HEK293 (cell line): ENCODE measurements at regions not wholly inside any gene's neighbourhood (a gene's known extent, or its start where the extent isn't known, plus 50 kb on each side); places are given as distances from the start of the nearest gene placed in this dataset.

Experiments
- CTCF ChIA-PET: fragments of 350-600 bp; formaldehyde crosslinking; extraction: SDS; loops from one replicate; lab custom pipeline; 2021; ENCODE audit warnings: antibody characterized with exemption; lab: Yijun Ruan, JAX
- POLR2A ChIA-PET: fragments of 300-600 bp; formaldehyde crosslinking; extraction: SDS; loops from one replicate; lab custom pipeline; 2020; ENCODE audit warnings: antibody characterized with exemption, inconsistent platforms; lab: Yijun Ruan, JAX
- H3K27ac ChIP-seq: fragments of 200-500 bp; sonication (Bioruptor generic); 2 replicates; pipeline ENCODE4 v1.5.1; 2014; ENCODE audit warnings: low read depth, low read length, control low read depth, inconsistent platforms; ENCODE audit errors: extremely low read depth
- H3K36me3 ChIP-seq, 2 experiments: fragments of 200-500 bp in 1 of 2; sonication (Bioruptor generic) in 1 of 2; 1 replicate in 1 of 2; 2 replicates in 1 of 2; pipeline ENCODE4 v1.5.1; 2014 to 2017; ENCODE audit warnings: inconsistent platforms in 2 of 2, low read length in 2 of 2; ENCODE audit not compliant: control insufficient read depth in 2 of 2, insufficient read depth in 1 of 2
- H3K4me1 ChIP-seq: fragments of 200-500 bp; sonication (Bioruptor generic); 2 replicates; pipeline ENCODE4 v1.5.1; 2014; ENCODE audit warnings: mild to moderate bottlenecking, low read length, inconsistent platforms; ENCODE audit not compliant: control insufficient read depth, insufficient read depth
- H3K4me3 ChIP-seq: 2 replicates; pipeline ENCODE4 v1.5.1; 2011; ENCODE audit warnings: low read depth, mild to moderate bottlenecking, control low read depth, low read length, moderate library complexity
- H3K9me3 ChIP-seq: fragments of 200-500 bp; sonication (Bioruptor generic); 2 replicates; pipeline ENCODE4 v1.5.1; 2014; ENCODE audit warnings: low read depth, low read length, inconsistent platforms; ENCODE audit not compliant: control insufficient read depth, insufficient read depth
- BCL11B ChIP-seq: fragments of 450-650 bp; formaldehyde crosslinking; IDR thresholded peaks from 2 replicates; pipeline ENCODE4 v1.5.1; 2016; ENCODE audit warnings: low read depth, missing biosample characterization, missing genetic modification characterization
- HOXD13 ChIP-seq: sonication (generic); formaldehyde crosslinking; IDR thresholded peaks from 2 replicates; pipeline ENCODE4 v1.8.0; 2022; ENCODE audit warnings: missing genetic modification reagents, borderline replicate concordance
- KLF17 ChIP-seq: fragments of 450-650 bp; formaldehyde crosslinking; IDR thresholded peaks from 2 replicates; pipeline ENCODE4 v1.5.1; 2016; ENCODE audit warnings: missing biosample characterization, missing genetic modification characterization
- SCRT2 ChIP-seq: fragments of 450-650 bp; formaldehyde crosslinking; IDR thresholded peaks from 2 replicates; pipeline ENCODE4 v1.5.1; 2016; ENCODE audit warnings: missing biosample characterization, missing genetic modification characterization
- TCF7L2 ChIP-seq: IDR thresholded peaks from 2 replicates; pipeline ENCODE4 v1.6.1; 2011; ENCODE audit warnings: low read depth, mild to moderate bottlenecking, inconsistent platforms, low read length, moderate library complexity, borderline replicate concordance
- ZFP37 ChIP-seq: fragments of 450-650 bp; formaldehyde crosslinking; IDR thresholded peaks from 2 replicates; pipeline ENCODE4 v1.5.1; 2016; ENCODE audit warnings: missing biosample characterization, missing genetic modification characterization
- ZNF155 ChIP-seq: fragments of 450-650 bp; formaldehyde crosslinking; IDR thresholded peaks from 2 replicates; pipeline ENCODE4 v1.5.1; 2016; ENCODE audit warnings: missing biosample characterization, missing genetic modification characterization
- ZNF169 ChIP-seq: fragments of 450-650 bp; formaldehyde crosslinking; IDR thresholded peaks from 2 replicates; pipeline ENCODE4 v1.5.1; 2016; ENCODE audit warnings: missing biosample characterization, missing genetic modification characterization
- ZNF184 ChIP-seq: fragments of 450-650 bp; IDR thresholded peaks from 2 replicates; pipeline ENCODE4 v1.5.1; 2018; ENCODE audit warnings: missing biosample characterization, mild to moderate bottlenecking, missing genetic modification characterization
- ZNF239 ChIP-seq: fragments of 450-650 bp; formaldehyde crosslinking; IDR thresholded peaks from 2 replicates; pipeline ENCODE4 v1.5.1; 2016; ENCODE audit warnings: missing biosample characterization, missing genetic modification characterization
- ZNF324 ChIP-seq: fragments of 450-650 bp; formaldehyde crosslinking; IDR thresholded peaks from 2 replicates; pipeline ENCODE4 v1.5.1; 2016; ENCODE audit warnings: missing biosample characterization, missing genetic modification characterization
- ZNF530 ChIP-seq: fragments of 450-650 bp; formaldehyde crosslinking; IDR thresholded peaks from 2 replicates; pipeline ENCODE4 v1.5.1; 2016; ENCODE audit warnings: low read depth, missing biosample characterization, missing genetic modification characterization
- ZNF548 ChIP-seq: fragments of 450-650 bp; formaldehyde crosslinking; IDR thresholded peaks from 2 replicates; pipeline ENCODE4 v1.5.1; 2016; ENCODE audit warnings: missing biosample characterization, missing genetic modification characterization
- ZNF600 ChIP-seq: fragments of 450-650 bp; formaldehyde crosslinking; IDR thresholded peaks from 2 replicates; pipeline ENCODE4 v1.5.1; 2016; ENCODE audit warnings: missing biosample characterization, missing genetic modification characterization
- ZNF610 ChIP-seq: fragments of 450-650 bp; formaldehyde crosslinking; IDR thresholded peaks from 2 replicates; pipeline ENCODE4 v1.5.1; 2016; ENCODE audit warnings: missing biosample characterization, missing genetic modification characterization, borderline replicate concordance
- ZNF660 ChIP-seq: fragments of 450-650 bp; IDR thresholded peaks from 2 replicates; pipeline ENCODE4 v1.5.1; 2018; ENCODE audit warnings: missing biosample characterization, mild to moderate bottlenecking, missing genetic modification characterization
- ZNF768 ChIP-seq: fragments of 450-650 bp; formaldehyde crosslinking; IDR thresholded peaks from 2 replicates; pipeline ENCODE4 v1.5.1; 2018; ENCODE audit warnings: missing biosample characterization, mild to moderate bottlenecking, missing genetic modification characterization
- ZNF776 ChIP-seq: fragments of 450-650 bp; formaldehyde crosslinking; IDR thresholded peaks from 2 replicates; pipeline ENCODE4 v1.5.0; 2017; ENCODE audit warnings: missing biosample characterization, missing genetic modification characterization, borderline replicate concordance
- TF ChIP-seq, protein P1 (sequence below): fragments of 450-650 bp; formaldehyde crosslinking; IDR thresholded peaks from 2 replicates; pipeline ENCODE4 v1.5.1; 2016; ENCODE audit warnings: missing biosample characterization, missing genetic modification characterization, low read depth
- TF ChIP-seq, protein P2 (sequence below): fragments of 450-650 bp; formaldehyde crosslinking; IDR thresholded peaks from 2 replicates; pipeline ENCODE4 v1.5.0; 2017; ENCODE audit warnings: missing biosample characterization, missing genetic modification characterization, borderline replicate concordance
- TF ChIP-seq, protein P3 (sequence below): fragments of 450-650 bp; formaldehyde crosslinking; IDR thresholded peaks from 2 replicates; pipeline ENCODE4 v1.5.1; 2017; ENCODE audit warnings: missing biosample characterization, mild to moderate bottlenecking, missing genetic modification characterization, moderate library complexity
- TF ChIP-seq, protein P4 (sequence below): fragments of 450-650 bp; formaldehyde crosslinking; conservative IDR thresholded peaks from 2 replicates; pipeline ENCODE4 v1.5.1; 2016; ENCODE audit warnings: low read depth, missing biosample characterization, missing genetic modification characterization

GRCh38 chr3:67093305-67093704 is 95.2 kb downstream of the KBTBD8 start:
- ChIA-PET CTCF (no interaction called here), POLR2A (no interaction called here)
- no peaks in the 10 kb centered on the region for H3K9me3 ChIP-seq
- H3K4me3 ChIP-seq: no peak overlapping the region
- H3K27ac ChIP-seq: no peak overlapping the region
- H3K36me3 ChIP-seq: no peaks in the 10 kb centered on the region
- TF ChIP-seq HOXD13 (no peak), ZNF530 (no peak), ZNF184 (tag by site-specific recombination) (no peak), ZNF768 (tag by site-specific recombination) (no peak), KLF17 (tag by site-specific recombination) (no peak), SCRT2 (tag by site-specific recombination) (no peak), BCL11B (no peak), ZNF610 (tag by site-specific recombination) (no peak), TCF7L2 (no peak), ZNF660 (tag by site-specific recombination) (no peak), ZNF324 (tag by site-specific recombination) (no peak), ZNF155 (no peak)
- TF ChIP-seq, protein P1, sequence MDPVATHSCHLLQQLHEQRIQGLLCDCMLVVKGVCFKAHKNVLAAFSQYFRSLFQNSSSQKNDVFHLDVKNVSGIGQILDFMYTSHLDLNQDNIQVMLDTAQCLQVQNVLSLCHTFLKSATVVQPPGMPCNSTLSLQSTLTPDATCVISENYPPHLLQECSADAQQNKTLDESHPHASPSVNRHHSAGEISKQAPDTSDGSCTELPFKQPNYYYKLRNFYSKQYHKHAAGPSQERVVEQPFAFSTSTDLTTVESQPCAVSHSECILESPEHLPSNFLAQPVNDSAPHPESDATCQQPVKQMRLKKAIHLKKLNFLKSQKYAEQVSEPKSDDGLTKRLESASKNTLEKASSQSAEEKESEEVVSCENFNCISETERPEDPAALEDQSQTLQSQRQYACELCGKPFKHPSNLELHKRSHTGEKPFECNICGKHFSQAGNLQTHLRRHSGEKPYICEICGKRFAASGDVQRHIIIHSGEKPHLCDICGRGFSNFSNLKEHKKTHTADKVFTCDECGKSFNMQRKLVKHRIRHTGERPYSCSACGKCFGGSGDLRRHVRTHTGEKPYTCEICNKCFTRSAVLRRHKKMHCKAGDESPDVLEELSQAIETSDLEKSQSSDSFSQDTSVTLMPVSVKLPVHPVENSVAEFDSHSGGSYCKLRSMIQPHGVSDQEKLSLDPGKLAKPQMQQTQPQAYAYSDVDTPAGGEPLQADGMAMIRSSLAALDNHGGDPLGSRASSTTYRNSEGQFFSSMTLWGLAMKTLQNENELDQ: no peak
- no peaks in the 10 kb centered on the region for H3K4me1 ChIP-seq

GRCh38 chr3:67094167-67094566 is 96.1 kb downstream of the KBTBD8 start:
- H3K27ac ChIP-seq: no peak overlapping the region
- H3K36me3 ChIP-seq: no peaks in the 10 kb centered on the region
- POLR2A ChIA-PET: no interaction called here
- H3K9me3 ChIP-seq: no peaks in the 10 kb centered on the region
- CTCF ChIA-PET: no interaction called here
- no peaks in the 10 kb centered on the region for H3K4me1 ChIP-seq
- H3K4me3 ChIP-seq: no peak overlapping the region
- TF ChIP-seq, protein P2, sequence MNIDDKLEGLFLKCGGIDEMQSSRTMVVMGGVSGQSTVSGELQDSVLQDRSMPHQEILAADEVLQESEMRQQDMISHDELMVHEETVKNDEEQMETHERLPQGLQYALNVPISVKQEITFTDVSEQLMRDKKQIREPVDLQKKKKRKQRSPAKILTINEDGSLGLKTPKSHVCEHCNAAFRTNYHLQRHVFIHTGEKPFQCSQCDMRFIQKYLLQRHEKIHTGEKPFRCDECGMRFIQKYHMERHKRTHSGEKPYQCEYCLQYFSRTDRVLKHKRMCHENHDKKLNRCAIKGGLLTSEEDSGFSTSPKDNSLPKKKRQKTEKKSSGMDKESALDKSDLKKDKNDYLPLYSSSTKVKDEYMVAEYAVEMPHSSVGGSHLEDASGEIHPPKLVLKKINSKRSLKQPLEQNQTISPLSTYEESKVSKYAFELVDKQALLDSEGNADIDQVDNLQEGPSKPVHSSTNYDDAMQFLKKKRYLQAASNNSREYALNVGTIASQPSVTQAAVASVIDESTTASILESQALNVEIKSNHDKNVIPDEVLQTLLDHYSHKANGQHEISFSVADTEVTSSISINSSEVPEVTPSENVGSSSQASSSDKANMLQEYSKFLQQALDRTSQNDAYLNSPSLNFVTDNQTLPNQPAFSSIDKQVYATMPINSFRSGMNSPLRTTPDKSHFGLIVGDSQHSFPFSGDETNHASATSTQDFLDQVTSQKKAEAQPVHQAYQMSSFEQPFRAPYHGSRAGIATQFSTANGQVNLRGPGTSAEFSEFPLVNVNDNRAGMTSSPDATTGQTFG (tag by site-specific recombination): no peak
- TF ChIP-seq ZNF548 (tag by site-specific recombination): no peak
- TF ChIP-seq, protein P3, sequence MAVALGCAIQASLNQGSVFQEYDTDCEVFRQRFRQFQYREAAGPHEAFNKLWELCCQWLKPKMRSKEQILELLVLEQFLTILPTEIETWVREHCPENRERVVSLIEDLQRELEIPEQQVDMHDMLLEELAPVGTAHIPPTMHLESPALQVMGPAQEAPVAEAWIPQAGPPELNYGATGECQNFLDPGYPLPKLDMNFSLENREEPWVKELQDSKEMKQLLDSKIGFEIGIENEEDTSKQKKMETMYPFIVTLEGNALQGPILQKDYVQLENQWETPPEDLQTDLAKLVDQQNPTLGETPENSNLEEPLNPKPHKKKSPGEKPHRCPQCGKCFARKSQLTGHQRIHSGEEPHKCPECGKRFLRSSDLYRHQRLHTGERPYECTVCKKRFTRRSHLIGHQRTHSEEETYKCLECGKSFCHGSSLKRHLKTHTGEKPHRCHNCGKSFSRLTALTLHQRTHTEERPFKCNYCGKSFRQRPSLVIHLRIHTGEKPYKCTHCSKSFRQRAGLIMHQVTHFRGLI: no peak
- no peak for TF ChIP-seq ZFP37
- no peak for TF ChIP-seq ZNF768 (tag by site-specific recombination)
- no peak for TF ChIP-seq ZNF239 (tag by site-specific recombination)
- TF ChIP-seq ZNF600: no peak
- no peak for TF ChIP-seq ZNF169 (tag by site-specific recombination)
- no peak for TF ChIP-seq ZNF776
- TF ChIP-seq, protein P4, sequence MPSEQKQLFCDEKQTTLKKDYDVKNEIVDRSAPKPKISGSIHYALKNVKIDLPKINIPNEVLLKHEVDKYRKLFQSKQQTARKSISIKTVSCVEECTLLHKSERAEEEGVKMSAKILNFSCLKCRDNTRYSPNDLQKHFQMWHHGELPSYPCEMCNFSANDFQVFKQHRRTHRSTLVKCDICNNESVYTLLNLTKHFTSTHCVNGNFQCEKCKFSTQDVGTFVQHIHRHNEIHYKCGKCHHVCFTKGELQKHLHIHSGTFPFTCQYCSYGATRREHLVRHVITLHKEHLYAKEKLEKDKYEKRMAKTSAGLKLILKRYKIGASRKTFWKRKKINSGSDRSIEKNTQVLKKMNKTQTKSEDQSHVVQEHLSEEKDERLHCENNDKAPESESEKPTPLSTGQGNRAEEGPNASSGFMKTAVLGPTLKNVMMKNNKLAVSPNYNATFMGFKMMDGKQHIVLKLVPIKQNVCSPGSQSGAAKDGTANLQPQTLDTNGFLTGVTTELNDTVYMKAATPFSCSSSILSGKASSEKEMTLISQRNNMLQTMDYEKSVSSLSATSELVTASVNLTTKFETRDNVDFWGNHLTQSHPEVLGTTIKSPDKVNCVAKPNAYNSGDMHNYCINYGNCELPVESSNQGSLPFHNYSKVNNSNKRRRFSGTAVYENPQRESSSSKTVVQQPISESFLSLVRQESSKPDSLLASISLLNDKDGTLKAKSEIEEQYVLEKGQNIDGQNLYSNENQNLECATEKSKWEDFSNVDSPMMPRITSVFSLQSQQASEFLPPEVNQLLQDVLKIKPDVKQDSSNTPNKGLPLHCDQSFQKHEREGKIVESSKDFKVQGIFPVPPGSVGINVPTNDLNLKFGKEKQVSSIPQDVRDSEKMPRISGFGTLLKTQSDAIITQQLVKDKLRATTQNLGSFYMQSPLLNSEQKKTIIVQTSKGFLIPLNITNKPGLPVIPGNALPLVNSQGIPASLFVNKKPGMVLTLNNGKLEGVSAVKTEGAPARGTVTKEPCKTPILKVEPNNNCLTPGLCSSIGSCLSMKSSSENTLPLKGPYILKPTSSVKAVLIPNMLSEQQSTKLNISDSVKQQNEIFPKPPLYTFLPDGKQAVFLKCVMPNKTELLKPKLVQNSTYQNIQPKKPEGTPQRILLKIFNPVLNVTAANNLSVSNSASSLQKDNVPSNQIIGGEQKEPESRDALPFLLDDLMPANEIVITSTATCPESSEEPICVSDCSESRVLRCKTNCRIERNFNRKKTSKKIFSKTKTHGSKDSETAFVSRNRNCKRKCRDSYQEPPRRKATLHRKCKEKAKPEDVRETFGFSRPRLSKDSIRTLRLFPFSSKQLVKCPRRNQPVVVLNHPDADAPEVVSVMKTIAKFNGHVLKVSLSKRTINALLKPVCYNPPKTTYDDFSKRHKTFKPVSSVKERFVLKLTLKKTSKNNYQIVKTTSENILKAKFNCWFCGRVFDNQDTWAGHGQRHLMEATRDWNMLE (tag by site-specific recombination): no peak
